ENCODE measurements at regions not wholly inside any gene's neighbourhood (a gene's known extent, or its start where the extent isn't known, plus 50 kb on each side); places are given as distances from the start of the nearest gene placed in this dataset.
"Not testable (repeated sequence)": the region's sequence is repeated elsewhere in the genome, so short reads cannot be mapped to it uniquely, and the experiment has no call there.

DNA sequence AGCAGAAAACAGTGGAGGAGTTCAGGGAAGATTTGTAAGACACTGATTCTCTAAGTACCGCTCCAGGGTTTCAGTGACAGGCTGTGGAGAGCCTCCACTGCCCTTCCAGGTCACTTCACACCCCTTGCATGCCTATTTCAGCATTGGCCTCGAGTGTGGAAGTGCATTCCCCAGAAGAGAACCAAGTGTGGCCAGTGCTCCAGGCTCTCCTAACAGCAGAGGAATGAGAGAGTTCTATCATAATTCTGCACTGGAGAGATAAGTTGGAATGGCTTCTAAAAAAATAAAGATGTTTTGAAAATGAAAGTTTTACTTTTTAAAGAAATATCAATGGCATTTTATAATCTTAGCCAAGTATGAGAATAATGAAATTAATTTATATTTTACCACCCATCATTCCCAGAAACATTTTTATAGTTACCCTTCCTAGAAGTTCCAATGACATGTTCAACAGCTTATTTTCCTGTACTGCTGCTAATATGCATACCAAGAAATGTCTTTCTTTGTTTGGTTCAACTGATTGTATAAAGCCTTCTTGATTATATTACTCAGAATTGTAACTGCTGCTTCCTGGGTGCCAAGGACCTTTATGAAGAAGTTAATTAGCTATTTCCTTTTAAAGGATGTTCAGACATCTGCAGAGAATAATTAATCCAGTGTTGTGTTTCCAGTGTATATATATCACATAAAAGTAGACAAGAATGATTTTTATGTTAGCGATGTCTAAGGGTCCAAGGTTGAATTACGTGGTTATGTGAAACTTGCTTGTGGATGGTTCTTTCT lies 61.0 kb upstream of the SERPINE2 start:
- Histone ChIP-seq H3K18ac (ENCODE audit: low read length) (no peak overlapping the region), H2AK5ac (ENCODE audit: low read length) (no peak overlapping the region), H2BK120ac (ENCODE audit: low read depth, low read length) (no peak overlapping the region), H3K4me3 (ENCODE audit: low read length) (no peak overlapping the region), H3K27me3 (ENCODE audit: insufficient read depth, low read length, poor library complexity) (no peaks in the 10 kb centered on the region), H3K79me2 (ENCODE audit: control insufficient read depth, insufficient read depth, low read length) (no peaks in the 10 kb centered on the region), H3K79me1 (ENCODE audit: low read length) (no peaks in the 10 kb centered on the region), H3K27ac (ENCODE audit: low read depth, low read length) (no peak overlapping the region), H3K4me2 (ENCODE audit: low read length) (no peak overlapping the region), H3K4ac (ENCODE audit: low read depth, low read length) (no peak overlapping the region), H3K4me1 (ENCODE audit: control insufficient read depth, low read depth, low read length) (no peaks in the 10 kb centered on the region), H3K56ac (ENCODE audit: low read length) (no peak overlapping the region), H2BK5ac (ENCODE audit: low read length) (no peak overlapping the region), H3K23ac (ENCODE audit: low read length) (no peak overlapping the region), H4K8ac (ENCODE audit: low read depth, low read length) (no peak overlapping the region), H2BK15ac (replicated peaks; ENCODE audit: low read depth) (no peak overlapping the region), H3K36me3 (ENCODE audit: control insufficient read depth, insufficient read depth, low read length) (no peaks in the 10 kb centered on the region), H4K5ac (ENCODE audit: low read length) (no peak overlapping the region), H3K9ac (ENCODE audit: low read length) (no peak overlapping the region)
- WGBS (ENCODE audit: extremely low coverage, insufficient coverage, low lambda C conversion rate), result no CpG with 5 or more reads among the region's 4 CpGs
- no peak for DNase-seq

DNA sequence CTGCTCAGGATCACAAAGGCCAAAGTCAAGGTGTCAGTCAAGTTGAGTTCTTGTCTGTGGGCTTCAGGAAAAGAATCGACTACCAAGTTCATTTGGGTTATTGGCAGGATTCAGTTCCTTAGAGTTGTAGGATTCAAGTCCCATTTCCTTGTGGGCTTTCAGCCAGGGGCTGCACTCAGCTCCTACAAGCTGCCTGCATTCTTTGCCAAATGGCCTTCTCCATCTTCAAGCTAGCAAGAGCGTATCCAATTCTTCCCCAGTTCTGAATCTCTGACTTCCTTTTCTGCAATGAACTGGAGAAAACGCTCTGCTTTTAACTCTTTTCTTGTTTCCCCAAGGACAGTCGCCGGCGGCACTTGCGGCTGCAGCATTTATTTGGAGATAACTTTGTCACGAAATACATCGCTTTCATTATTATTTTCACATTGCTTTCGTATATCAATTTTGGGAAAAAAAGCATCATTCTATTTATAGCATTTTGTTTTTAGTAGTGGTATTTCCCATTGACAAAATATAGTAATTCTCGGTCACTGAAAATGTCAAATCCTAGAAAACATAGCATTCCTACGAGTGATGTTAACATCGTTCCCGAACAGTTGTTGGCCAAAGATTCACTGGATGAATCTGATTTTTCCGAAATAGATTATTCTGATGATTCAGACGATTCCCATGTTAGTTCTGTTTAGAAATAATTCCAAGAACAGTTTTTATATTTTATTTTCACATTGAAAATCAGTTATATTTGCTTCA lies 59.6 kb upstream of the SERPINE2 start:
- no peak overlapping the region for H2AK5ac ChIP-seq (ENCODE audit: low read length)
- H3K9ac ChIP-seq (ENCODE audit: low read length), result no peak overlapping the region
- no peak overlapping the region for H3K4ac ChIP-seq (ENCODE audit: low read depth, low read length)
- H3K79me2 ChIP-seq (ENCODE audit: control insufficient read depth, insufficient read depth, low read length), result no peaks in the 10 kb centered on the region
- H3K4me3 ChIP-seq (ENCODE audit: low read length), result no peak overlapping the region
- no peaks in the 10 kb centered on the region for H3K36me3 ChIP-seq (ENCODE audit: control insufficient read depth, insufficient read depth, low read length)
- H3K4me1 ChIP-seq (ENCODE audit: control insufficient read depth, low read depth, low read length), result no peaks in the 10 kb centered on the region
- no peak overlapping the region for H3K56ac ChIP-seq (ENCODE audit: low read length)
- no peak overlapping the region for H2BK15ac ChIP-seq (replicated peaks; ENCODE audit: low read depth)
- H3K79me1 ChIP-seq (ENCODE audit: low read length), result no peaks in the 10 kb centered on the region
- WGBS (ENCODE audit: extremely low coverage, insufficient coverage, low lambda C conversion rate), result no CpG with 5 or more reads among the region's 16 CpGs
- no peak overlapping the region for H4K8ac ChIP-seq (ENCODE audit: low read depth, low read length)
- DNase-seq, result no peak
- no peak overlapping the region for H2BK5ac ChIP-seq (ENCODE audit: low read length)
- H3K27me3 ChIP-seq (ENCODE audit: insufficient read depth, low read length, poor library complexity), result no peaks in the 10 kb centered on the region
- H3K4me2 ChIP-seq (ENCODE audit: low read length), result no peak overlapping the region
- no peak overlapping the region for H3K27ac ChIP-seq (ENCODE audit: low read depth, low read length)
- no peak overlapping the region for H4K5ac ChIP-seq (ENCODE audit: low read length)
- H2BK120ac ChIP-seq (ENCODE audit: low read depth, low read length), result peak overlapping the region; percentile 39
- no peak overlapping the region for H3K18ac ChIP-seq (ENCODE audit: low read length)
- H3K23ac ChIP-seq (ENCODE audit: low read length), result no peak overlapping the region

DNA sequence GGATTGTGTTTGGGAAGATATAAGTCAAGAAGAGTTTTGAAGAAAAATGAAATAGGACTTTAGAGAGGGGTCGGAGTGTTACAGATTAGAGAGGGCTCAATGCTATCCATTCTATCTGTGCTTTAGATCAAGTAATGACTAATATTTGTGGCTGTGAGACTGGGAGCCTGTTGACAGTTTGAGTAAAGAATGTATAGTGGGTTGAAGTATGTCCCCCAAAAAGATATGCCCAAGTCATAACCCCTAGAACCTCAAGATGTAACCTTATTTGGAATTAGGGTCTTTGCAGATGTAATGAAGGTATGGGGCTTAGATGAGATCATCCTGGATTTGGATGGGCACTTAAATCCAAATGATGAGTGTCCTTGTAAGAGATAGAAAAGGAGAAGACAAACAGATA lies 55.3 kb upstream of the SERPINE2 start:
- H3K4me2 ChIP-seq (ENCODE audit: low read length), result no peak overlapping the region

DNA sequence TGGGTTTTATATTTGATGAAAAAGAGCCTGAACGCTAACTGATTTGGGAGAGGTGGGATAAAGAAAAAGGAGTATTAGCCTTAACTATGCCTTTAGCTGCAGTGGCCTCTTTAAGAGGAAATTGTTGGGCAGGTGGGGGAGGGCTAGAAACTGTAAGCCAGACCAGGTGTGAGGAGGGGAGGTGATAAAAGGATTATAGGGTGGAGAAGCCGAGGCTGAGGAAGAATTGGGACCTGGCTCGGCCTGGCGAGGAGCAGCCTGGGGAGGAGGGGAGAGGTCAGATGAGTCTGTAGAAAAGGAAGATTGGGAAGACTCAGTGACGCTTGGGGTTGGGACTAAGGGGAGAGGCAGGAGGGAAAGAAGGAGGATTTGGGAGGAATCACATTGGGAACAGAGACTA lies 52.6 kb upstream of the SERPINE2 start:
- not testable (repeated sequence) for H3K23ac ChIP-seq (ENCODE audit: low read length); H2BK120ac ChIP-seq (ENCODE audit: low read depth, low read length); H3K4me3 ChIP-seq (ENCODE audit: low read length); H3K27ac ChIP-seq (ENCODE audit: low read depth, low read length); H3K79me1 ChIP-seq (ENCODE audit: low read length); H3K36me3 ChIP-seq (ENCODE audit: control insufficient read depth, insufficient read depth, low read length); H3K4ac ChIP-seq (ENCODE audit: low read depth, low read length); H3K79me2 ChIP-seq (ENCODE audit: control insufficient read depth, insufficient read depth, low read length); H4K5ac ChIP-seq (ENCODE audit: low read length); H3K4me2 ChIP-seq (ENCODE audit: low read length); H3K27me3 ChIP-seq (ENCODE audit: insufficient read depth, low read length, poor library complexity); H3K4me1 ChIP-seq (ENCODE audit: control insufficient read depth, low read depth, low read length); H2BK15ac ChIP-seq (replicated peaks; ENCODE audit: low read depth); H2AK5ac ChIP-seq (ENCODE audit: low read length); H4K8ac ChIP-seq (ENCODE audit: low read depth, low read length)
- peak overlapping the region; percentile 29 for H3K9ac ChIP-seq (ENCODE audit: low read length)
- H3K56ac ChIP-seq (ENCODE audit: low read length), result peak overlapping the region; percentile 60
- peak overlapping the region; percentile 65 for H3K18ac ChIP-seq (ENCODE audit: low read length)
- peak; percentile 87 for DNase-seq
- H2BK5ac ChIP-seq (ENCODE audit: low read length), result peak overlapping the region; percentile 59
- WGBS (ENCODE audit: extremely low coverage, insufficient coverage, low lambda C conversion rate), result no CpG with 5 or more reads among the region's 5 CpGs

More for the DNA sequence above, 55.3 kb upstream of the SERPINE2 start:
- Histone ChIP-seq H3K27ac (ENCODE audit: low read depth, low read length) (no peak overlapping the region), H2BK120ac (ENCODE audit: low read depth, low read length) (no peak overlapping the region), H2AK5ac (ENCODE audit: low read length) (peak overlapping the region; percentile 56), H3K36me3 (ENCODE audit: control insufficient read depth, insufficient read depth, low read length) (no peaks in the 10 kb centered on the region), H4K8ac (ENCODE audit: low read depth, low read length) (no peak overlapping the region), H3K56ac (ENCODE audit: low read length) (no peak overlapping the region), H3K79me1 (ENCODE audit: low read length) (no peaks in the 10 kb centered on the region), H2BK15ac (replicated peaks; ENCODE audit: low read depth) (peak overlapping the region; percentile 79), H3K18ac (ENCODE audit: low read length) (no peak overlapping the region), H3K79me2 (ENCODE audit: control insufficient read depth, insufficient read depth, low read length) (no peaks in the 10 kb centered on the region), H4K5ac (ENCODE audit: low read length) (no peak overlapping the region), H3K27me3 (ENCODE audit: insufficient read depth, low read length, poor library complexity) (no peaks in the 10 kb centered on the region), H3K4ac (ENCODE audit: low read depth, low read length) (peak overlapping the region; percentile 7), H3K9ac (ENCODE audit: low read length) (no peak overlapping the region), H2BK5ac (ENCODE audit: low read length) (no peak overlapping the region), H3K4me3 (ENCODE audit: low read length) (no peak overlapping the region), H3K4me1 (ENCODE audit: control insufficient read depth, low read depth, low read length) (peaks cover 7% of the 10 kb centered on the region), H3K23ac (ENCODE audit: low read length) (no peak overlapping the region)
- no CpG with 5 or more reads among the region's 1 CpG for WGBS (ENCODE audit: extremely low coverage, insufficient coverage, low lambda C conversion rate)
- DNase-seq, result no peak

DNA sequence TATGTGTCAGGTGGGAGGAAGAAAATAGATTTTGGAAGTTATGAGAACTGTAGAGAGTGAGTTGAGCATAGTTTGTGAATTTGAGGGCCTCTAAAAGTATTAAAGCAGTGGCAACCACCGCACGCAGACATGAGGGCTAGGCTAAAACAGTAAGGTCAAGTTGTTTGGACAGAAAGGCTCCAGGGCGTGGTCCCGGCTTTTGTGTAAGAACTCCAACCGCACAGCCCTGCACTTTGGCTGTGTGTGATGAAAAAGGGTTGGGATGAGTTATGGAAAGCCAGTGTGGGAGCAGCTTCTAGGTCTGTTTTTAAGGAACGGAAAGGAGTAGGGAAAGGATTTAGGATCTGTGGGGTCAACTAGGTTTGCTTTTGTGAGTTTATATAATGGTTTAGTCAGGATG lies 50.5 kb upstream of the SERPINE2 start:
- Histone ChIP-seq H3K4ac (ENCODE audit: low read depth, low read length) (peak overlapping the region; percentile 36), H3K4me1 (ENCODE audit: control insufficient read depth, low read depth, low read length) (peaks cover 12% of the 10 kb centered on the region), H3K56ac (ENCODE audit: low read length) (peak overlapping the region; percentile 15), H2AK5ac (ENCODE audit: low read length) (peak overlapping the region; percentile 69)
- H3K79me2 ChIP-seq (ENCODE audit: control insufficient read depth, insufficient read depth, low read length); H4K8ac ChIP-seq (ENCODE audit: low read depth, low read length); H3K4me2 ChIP-seq (ENCODE audit: low read length); H2BK5ac ChIP-seq (ENCODE audit: low read length); H3K27ac ChIP-seq (ENCODE audit: low read depth, low read length); H3K23ac ChIP-seq (ENCODE audit: low read length); H3K36me3 ChIP-seq (ENCODE audit: control insufficient read depth, insufficient read depth, low read length); DNase-seq; H3K27me3 ChIP-seq (ENCODE audit: insufficient read depth, low read length, poor library complexity); H3K4me3 ChIP-seq (ENCODE audit: low read length); H3K18ac ChIP-seq (ENCODE audit: low read length); H3K9ac ChIP-seq (ENCODE audit: low read length); H2BK120ac ChIP-seq (ENCODE audit: low read depth, low read length); H4K5ac ChIP-seq (ENCODE audit: low read length); H2BK15ac ChIP-seq (replicated peaks; ENCODE audit: low read depth); H3K79me1 ChIP-seq (ENCODE audit: low read length): not testable (repeated sequence)
- WGBS (ENCODE audit: extremely low coverage, insufficient coverage, low lambda C conversion rate), result no CpG with 5 or more reads among the region's 6 CpGs
